HepG2 (cell line): ENCODE measurements at regions not wholly inside any gene's neighbourhood (a gene's known extent, or its start where the extent isn't known, plus 50 kb on each side); places are given as distances from the start of the nearest gene placed in this dataset.
"Not testable (repeated sequence)": the region's sequence is repeated elsewhere in the genome, so short reads cannot be mapped to it uniquely, and the experiment has no call there.

Source experiments
- ASH2L ChIP-seq: fragments of 300-600, 200-600 bp; sonication (generic); IDR thresholded peaks from 2 replicates; pipeline ENCODE4 v1.7.0; 2017; ENCODE audit warnings: low read depth, mild to moderate bottlenecking, moderate library complexity, mixed read lengths, low read length; ENCODE audit not compliant: insufficient read length
- EED ChIP-seq: sonication (generic); formaldehyde crosslinking; IDR thresholded peaks from 2 replicates; pipeline ENCODE4 v1.5.0; 2020; ENCODE audit warnings: mild to moderate bottlenecking, missing genetic modification reagents
- RAD51 ChIP-seq: fragments of 450-650 bp; IDR thresholded peaks from 2 replicates; pipeline ENCODE4 v1.6.1; 2016; ENCODE audit warnings: borderline replicate concordance
- RBM39 ChIP-seq: fragments of 200-400 bp; formaldehyde crosslinking; IDR thresholded peaks from one replicate; pipeline ENCODE4 v1.6.1; 2018; ENCODE audit warnings: antibody characterized with exemption, mild to moderate bottlenecking, low read depth, low read length; ENCODE audit not compliant: poor library complexity, severe bottlenecking
- TCF7 ChIP-seq: sonication (generic); IDR thresholded peaks from 2 replicates; pipeline ENCODE4 v1.6.1; 2016; ENCODE audit warnings: antibody characterized with exemption, low read depth
- ZNF138 ChIP-seq: sonication (generic); formaldehyde crosslinking; IDR thresholded peaks from 2 replicates; pipeline ENCODE4 v1.5.0; 2020; ENCODE audit warnings: mild to moderate bottlenecking, low read depth, missing genetic modification reagents
- ZNF331 ChIP-seq: sonication (generic); formaldehyde crosslinking; IDR thresholded peaks from 2 replicates; pipeline ENCODE4 v1.4.0; 2020; ENCODE audit warnings: missing genetic modification reagents
- ZNF615 ChIP-seq: sonication (generic); formaldehyde crosslinking; IDR thresholded peaks from 2 replicates; pipeline ENCODE4 v1.5.0; 2020; ENCODE audit warnings: mild to moderate bottlenecking, missing genetic modification reagents, borderline replicate concordance
- TF ChIP-seq, protein P1 (sequence below): sonication (generic); formaldehyde crosslinking; IDR thresholded peaks from 2 replicates; pipeline ENCODE4 v1.5.0; 2020; ENCODE audit warnings: mild to moderate bottlenecking, missing genetic modification reagents, moderate library complexity
- TF ChIP-seq, protein P2 (sequence below): sonication (generic); formaldehyde crosslinking; IDR thresholded peaks from 2 replicates; pipeline ENCODE4; 2020; ENCODE audit warnings: missing genetic modification reagents, mild to moderate bottlenecking, borderline replicate concordance
- TF ChIP-seq, protein P3 (sequence below): IDR thresholded peaks from 2 replicates; pipeline ENCODE4 v1.6.1; 2016; ENCODE audit warnings: missing compliant biosample characterization, missing genetic modification reagents, borderline replicate concordance
- TF ChIP-seq, protein P4 (sequence below), 2 experiments: sonication (generic) in 1 of 2; formaldehyde crosslinking in 1 of 2; IDR thresholded peaks; 2 replicates each; pipeline versions ENCODE4 v1.4.0 to v1.6.1; 2018 to 2020; ENCODE audit warnings: missing genetic modification reagents in 2 of 2, borderline replicate concordance in 1 of 2, low read depth in 1 of 2, mild to moderate bottlenecking in 1 of 2, missing biosample characterization in 1 of 2

DNA sequence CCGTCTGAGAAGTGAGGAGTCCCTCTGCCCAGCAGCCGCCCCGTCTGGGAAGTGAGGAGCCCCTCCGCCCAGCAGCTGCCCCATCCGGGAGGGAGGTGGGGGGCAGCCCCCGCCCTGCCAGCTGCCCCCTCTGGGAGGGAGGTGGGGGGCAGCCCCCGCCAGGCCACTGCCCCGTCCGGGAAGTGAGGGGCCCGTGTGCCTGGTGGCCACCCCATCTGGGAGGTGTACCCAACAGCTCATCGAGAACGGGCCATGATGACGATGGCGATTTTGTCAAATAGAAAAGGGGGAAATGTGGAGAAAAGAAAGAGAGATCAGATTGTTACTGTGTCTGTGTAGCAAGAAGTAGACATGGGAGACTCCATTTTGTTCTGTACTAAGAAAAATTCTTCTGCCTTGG is 208.8 kb downstream of the KDM5D start:
- TF ChIP-seq, protein P1, sequence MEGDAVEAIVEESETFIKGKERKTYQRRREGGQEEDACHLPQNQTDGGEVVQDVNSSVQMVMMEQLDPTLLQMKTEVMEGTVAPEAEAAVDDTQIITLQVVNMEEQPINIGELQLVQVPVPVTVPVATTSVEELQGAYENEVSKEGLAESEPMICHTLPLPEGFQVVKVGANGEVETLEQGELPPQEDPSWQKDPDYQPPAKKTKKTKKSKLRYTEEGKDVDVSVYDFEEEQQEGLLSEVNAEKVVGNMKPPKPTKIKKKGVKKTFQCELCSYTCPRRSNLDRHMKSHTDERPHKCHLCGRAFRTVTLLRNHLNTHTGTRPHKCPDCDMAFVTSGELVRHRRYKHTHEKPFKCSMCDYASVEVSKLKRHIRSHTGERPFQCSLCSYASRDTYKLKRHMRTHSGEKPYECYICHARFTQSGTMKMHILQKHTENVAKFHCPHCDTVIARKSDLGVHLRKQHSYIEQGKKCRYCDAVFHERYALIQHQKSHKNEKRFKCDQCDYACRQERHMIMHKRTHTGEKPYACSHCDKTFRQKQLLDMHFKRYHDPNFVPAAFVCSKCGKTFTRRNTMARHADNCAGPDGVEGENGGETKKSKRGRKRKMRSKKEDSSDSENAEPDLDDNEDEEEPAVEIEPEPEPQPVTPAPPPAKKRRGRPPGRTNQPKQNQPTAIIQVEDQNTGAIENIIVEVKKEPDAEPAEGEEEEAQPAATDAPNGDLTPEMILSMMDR (CRISPR knock-in tag): not testable (repeated sequence)
- TF ChIP-seq ASH2L; RAD51; ZNF331 (CRISPR knock-in tag); ZNF138 (CRISPR knock-in tag); TCF7; ZNF615 (CRISPR knock-in tag); EED (CRISPR knock-in tag); RBM39: not testable (repeated sequence)
- TF ChIP-seq, protein P2, sequence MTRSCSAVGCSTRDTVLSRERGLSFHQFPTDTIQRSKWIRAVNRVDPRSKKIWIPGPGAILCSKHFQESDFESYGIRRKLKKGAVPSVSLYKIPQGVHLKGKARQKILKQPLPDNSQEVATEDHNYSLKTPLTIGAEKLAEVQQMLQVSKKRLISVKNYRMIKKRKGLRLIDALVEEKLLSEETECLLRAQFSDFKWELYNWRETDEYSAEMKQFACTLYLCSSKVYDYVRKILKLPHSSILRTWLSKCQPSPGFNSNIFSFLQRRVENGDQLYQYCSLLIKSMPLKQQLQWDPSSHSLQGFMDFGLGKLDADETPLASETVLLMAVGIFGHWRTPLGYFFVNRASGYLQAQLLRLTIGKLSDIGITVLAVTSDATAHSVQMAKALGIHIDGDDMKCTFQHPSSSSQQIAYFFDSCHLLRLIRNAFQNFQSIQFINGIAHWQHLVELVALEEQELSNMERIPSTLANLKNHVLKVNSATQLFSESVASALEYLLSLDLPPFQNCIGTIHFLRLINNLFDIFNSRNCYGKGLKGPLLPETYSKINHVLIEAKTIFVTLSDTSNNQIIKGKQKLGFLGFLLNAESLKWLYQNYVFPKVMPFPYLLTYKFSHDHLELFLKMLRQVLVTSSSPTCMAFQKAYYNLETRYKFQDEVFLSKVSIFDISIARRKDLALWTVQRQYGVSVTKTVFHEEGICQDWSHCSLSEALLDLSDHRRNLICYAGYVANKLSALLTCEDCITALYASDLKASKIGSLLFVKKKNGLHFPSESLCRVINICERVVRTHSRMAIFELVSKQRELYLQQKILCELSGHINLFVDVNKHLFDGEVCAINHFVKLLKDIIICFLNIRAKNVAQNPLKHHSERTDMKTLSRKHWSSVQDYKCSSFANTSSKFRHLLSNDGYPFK (CRISPR knock-in tag): not testable (repeated sequence)
- TF ChIP-seq, protein P3, sequence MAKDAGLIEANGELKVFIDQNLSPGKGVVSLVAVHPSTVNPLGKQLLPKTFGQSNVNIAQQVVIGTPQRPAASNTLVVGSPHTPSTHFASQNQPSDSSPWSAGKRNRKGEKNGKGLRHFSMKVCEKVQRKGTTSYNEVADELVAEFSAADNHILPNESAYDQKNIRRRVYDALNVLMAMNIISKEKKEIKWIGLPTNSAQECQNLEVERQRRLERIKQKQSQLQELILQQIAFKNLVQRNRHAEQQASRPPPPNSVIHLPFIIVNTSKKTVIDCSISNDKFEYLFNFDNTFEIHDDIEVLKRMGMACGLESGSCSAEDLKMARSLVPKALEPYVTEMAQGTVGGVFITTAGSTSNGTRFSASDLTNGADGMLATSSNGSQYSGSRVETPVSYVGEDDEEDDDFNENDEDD: not testable (repeated sequence)
- TF ChIP-seq, protein P4, sequence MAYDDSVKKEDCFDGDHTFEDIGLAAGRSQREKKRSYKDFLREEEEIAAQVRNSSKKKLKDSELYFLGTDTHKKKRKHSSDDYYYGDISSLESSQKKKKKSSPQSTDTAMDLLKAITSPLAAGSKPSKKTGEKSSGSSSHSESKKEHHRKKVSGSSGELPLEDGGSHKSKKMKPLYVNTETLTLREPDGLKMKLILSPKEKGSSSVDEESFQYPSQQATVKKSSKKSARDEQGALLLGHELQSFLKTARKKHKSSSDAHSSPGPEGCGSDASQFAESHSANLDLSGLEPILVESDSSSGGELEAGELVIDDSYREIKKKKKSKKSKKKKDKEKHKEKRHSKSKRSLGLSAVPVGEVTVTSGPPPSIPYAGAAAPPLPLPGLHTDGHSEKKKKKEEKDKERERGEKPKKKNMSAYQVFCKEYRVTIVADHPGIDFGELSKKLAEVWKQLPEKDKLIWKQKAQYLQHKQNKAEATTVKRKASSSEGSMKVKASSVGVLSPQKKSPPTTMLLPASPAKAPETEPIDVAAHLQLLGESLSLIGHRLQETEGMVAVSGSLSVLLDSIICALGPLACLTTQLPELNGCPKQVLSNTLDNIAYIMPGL (CRISPR knock-in tag; IDR thresholded peaks at IDR 0.05; ENCODE audit: borderline replicate concordance in 1 of 2, low read depth in 1 of 2): not testable (repeated sequence)
